Activated CD8-positive, alpha-beta memory T cell treated with anti-CD3 and anti-CD28 coated beads, Interleukin-2, amount 50 U/mL, for 1 hour (primary cell): ENCODE measurements at regions not wholly inside any gene's neighbourhood (a gene's known extent, or its start where the extent isn't known, plus 50 kb on each side); places are given as distances from the start of the nearest gene placed in this dataset.

Experiments
- DNase-seq: peaks from one replicate; pipeline ENCODE4 v3.0.0-alpha.2; 2020; ENCODE audit errors: extremely low read depth

DNA sequence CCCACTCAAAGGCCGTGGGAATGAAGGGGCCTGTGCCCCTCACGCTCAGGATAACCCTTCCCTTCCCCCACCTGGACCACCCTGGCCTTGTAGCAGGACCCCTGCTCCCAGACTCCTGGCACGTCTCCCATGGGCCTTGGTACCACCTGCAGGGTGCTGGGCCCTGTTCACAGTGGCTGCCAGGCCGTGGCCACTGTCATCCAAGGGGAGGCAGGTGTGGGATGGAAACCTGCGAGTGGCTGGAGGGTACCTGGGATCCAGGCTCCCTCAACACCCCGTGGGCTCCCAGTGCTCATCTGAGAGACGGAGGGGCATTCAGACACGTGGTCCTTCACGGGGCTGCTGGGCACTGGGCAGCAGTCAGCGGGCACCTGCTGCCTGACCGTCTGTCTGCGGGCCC, 75.6 kb upstream of the CIBAR2 start:
- no peak for DNase-seq

DNA sequence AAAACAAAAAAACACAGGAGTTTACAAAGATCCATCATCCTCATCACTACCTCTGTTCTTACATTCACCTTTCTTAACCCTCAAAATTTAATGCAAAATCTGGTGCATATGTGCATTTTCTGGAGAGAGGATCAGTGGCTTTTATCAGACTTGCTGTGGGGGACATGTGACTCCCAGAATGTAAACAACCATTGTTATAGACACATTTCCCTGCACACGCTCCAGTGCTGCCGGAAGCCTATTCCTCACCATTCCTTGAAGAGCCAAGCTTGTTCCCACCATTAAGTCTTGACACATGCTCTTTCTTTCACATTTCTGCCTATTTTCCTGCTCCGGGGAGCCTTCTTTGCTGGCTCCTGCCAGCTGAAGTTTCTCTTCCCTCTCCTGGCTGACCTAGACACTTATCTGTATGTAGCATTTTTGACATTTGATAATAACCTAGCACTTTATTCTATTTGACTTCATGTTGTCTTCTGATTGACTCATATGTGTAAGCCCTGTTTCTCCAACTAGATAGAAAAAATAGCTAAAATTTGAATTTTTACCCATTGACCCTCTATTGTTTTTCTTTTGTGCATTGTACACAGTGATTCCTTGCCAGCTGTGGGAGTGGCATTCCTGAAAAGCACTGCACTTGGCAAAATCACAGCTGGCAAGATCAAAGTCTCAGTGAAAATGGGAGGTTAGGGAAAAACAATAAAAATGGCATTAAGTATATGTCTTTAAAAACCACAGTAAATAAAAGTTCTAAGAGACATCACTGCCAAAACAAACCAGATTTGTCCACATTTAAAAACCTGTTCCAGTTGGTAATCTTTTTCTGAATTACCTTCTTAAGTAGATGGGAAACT, 76.8 kb upstream of the CIBAR2 start:
- no peak for DNase-seq

DNA sequence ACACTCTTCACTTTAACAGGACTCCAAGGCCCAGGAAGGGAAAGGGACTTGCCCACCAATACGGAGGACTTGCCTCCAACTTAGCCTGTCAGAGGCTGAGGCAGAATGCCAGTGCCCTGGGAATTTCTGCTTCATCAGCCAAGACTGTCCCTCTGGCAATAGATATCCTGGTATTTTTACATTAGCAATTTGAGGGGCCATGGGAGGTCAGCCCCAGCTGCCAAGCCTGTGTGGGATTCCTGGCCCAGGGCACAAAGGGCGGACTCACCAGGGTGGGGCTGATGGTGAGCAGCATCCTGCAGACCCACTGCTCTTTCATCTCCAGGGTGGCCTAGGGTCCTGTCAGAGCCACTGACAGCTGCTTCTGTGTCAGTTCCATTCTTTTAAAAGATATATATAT, 78.3 kb upstream of the CIBAR2 start:
- DNase-seq, result no peak

DNA sequence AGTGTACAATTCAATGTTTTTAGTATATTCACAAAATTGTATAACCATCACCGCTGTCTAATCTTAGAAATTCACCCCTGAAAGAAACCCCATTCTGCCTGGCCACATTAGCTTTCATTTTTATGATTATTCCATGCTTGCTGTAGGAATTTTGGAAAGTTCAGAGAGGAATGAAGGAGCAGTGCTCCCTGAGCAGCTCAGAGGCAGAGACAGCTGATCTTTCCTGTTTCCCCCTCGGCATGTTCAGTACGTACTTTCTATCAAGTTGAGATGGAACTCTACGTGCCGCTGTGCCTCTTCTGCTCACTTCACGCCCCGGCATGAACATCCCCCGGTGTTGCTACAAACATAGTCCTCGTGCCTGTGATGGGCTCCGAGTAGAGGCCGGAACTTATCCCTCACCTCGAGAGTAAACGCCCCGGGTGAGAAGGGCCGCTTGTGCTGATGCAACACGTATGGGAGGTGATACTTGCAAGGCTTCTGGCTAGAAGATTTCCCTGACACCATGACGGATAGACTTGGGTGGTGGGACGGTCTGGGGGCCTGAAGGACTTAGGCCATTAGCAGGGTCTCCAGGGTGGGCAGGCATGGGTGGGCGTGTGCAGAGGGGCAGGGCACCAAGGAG, 79.2 kb upstream of the CIBAR2 start:
- DNase-seq, result no peak

DNA sequence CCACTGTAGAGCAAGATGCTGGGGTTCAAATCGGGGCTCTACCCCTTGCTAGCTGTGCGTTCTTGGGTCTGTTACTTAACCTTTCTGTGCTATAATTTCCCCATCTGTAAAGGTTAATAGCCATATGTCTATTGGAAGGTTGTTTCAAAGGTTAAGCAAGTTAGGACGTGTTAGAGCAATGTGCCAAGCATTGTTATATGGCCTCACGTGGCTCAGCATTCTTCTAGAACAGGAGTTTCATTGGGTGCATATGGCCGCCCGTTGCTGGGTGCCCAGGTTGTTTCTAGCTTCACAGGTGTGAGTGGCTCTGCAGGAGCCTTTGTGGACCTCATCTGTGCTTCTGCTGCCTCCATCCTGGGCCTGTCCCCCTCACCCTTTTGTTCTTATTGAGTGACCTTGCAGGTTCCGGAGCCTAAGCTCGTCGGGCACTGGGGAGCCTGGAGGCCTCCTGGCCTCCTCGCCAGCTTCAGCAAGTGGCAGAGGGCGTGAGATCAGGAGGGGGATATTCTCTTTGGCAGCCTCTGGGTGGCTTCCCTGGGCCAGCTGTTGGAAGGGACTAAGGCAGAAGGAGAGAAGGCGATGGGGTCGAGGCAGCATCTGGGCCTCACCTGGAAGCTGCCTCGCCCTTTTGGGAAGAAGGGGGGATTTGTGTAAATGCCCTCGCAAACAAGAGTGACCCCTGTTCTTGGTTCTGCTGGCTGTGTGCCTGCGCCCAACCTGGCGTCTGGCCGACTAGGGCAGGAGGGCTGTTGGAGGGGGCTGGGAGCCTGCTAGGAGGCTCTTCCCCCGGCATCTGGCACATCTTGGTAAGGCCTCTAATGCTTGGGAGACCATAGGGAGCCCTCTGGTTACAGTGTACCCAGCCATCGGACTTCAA, 80.2 kb upstream of the CIBAR2 start:
- DNase-seq, result no peak

DNA sequence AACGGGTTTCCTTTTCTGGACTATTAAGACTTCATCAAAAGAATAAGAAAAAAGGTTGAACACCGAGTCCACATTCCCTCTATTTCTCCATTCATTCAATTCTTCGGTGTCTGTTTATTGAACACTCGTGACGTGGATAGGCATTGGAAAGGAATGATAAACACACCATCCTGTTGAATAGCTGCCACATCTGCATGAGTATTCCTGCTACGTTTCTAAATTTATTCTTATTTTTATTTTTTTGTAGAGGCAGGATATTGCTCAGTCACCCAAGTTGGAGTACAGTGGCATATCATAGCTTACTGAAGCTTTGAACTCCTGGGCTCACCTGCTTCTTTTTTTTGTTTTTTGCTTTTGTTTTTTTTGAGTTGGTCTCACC, 80.8 kb upstream of the CIBAR2 start:
- no peak for DNase-seq

DNA sequence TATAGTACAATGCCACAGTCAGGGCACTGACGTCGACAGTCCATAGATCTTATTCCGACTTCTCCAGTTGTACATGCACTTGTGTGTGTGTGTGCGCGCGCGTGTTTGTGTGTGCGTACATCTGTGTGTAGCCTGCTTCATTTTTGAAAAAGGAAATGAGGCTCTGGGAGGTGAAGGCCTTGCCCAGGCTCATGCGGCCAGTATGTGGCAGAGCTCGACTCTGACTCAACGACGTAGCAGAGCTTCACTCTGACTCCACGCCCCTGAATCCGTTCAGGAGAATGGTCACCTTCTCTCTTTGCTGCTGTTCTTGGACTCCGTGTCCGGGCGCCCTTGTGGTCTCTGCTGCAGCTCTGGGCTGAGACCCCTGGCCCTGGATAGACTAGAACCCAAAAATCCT, 81.6 kb upstream of the CIBAR2 start:
- no peak for DNase-seq

DNA sequence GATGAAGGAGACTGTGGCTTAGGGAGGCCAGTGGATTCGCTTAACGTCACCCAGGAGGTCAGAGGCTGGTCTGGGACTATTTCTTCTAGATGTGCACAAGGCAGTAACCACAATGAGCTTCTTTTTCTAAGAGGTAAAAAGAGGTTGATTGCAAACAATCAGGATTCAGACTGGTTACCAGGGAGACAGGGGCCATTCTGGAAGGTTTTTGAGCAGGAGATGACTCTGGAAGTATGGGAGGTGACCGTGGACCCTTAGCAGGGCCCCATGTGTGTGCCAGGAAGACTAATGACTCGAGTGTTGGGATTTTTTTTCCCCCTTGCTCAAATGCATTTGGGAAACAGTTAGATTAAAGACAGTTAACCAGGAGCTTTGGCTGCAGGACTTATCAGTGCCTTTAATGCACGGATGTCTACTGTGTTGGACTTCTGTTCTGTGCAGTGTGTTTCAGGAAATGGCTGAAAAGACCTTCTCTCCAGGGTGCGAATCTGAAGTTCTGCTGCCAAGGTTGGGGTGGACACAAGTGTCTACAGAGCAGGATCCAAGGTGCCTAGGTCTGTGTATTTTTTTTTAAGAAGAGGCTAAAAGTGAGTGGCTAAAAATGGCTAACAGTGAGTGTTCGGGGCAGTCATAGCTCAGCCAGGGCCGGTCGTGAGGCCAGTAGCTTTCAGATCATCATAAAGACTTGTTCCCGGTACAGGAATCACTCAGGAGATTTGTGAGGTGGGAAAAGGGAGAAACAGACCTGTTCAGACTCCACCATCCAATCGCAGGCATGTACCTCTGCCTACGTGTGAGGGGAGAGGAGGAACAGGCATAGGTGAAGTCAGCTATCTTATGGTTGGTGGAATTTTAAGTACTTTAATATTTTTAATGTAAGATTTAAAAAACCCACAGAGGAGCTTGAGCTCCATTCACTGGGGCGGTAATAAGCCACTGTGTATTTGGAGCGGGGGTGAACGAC, 82.3 kb upstream of the CIBAR2 start:
- DNase-seq, result no peak

DNA sequence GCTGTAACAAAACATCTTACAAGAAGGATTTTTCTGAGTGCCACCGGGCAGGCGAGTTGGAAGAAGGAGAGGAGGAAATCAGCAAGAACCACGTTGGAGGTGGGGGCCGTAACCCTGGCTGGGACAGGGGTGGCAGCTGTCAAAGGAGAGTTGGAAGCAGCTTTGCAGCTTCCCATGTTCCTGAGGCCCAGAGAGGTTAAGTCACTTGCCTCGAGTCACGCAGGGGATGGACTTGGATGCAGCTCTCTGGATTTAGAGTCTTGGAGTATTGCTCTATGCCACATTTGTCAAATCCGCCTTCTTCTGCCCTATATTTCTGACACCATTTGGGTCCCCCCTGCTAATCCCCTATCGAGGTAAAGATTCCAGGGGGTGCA, 83.0 kb upstream of the CIBAR2 start:
- no peak for DNase-seq

DNA sequence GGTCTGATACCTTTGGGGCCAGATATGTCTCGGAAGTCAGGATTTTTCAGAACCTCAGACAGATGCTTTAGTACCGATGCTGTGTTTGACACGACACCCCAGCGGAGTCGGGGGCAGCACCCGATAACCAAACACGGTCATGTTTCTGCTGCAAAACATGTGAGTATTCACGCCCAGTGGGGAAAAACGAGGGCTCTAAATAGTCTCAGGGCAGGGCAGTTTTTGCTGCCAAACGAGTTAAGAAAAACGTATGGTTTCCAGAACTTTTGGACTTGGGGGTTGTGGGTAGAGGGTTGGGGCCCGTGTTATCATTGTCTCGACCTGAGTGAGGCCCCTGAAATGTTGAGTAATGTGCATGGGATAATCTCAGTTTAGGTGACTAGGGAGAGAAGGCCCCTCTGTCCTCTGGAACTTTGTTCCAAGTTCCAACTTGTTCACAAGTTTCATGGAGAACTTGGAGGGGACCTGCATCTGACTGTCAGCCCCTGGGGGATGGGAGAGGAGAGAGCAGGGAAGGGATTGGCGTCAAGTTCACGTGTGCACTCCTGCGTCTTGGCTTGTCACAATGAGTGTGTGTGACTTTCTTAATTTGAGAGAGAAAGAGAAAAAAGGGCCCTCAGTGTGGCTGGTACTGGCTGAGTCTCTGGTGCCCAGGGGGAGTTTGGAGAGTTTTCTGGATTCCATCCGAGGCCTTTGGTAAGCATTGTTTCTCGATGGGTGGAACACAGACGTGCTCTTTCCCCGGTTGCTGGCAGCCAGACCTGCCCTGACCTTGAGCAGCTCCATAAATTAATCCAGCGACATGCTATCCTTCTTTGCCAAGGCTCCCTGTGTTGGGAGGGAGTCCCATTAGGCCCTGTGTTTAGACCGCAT, 83.9 kb upstream of the CIBAR2 start:
- DNase-seq, result no peak

DNA sequence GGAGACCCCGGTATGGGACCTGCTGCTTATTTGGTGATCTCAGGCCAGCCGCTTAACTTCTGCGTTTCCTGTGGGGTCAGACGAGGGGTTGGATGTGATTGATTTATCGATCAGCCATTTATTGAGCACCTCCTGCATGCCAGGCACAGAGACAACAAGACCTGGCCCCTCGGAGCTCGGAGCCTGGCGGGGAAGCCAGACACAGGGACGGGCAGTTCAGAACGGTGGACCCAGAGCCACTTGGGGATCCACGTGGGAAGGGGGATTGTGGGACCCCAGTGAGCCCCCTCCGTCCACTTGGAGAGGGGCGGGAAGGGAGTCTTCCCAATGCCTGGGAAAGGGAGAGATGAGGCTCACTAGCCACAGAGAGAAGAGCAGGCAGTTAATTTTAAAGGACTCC, 84.7 kb upstream of the CIBAR2 start:
- no peak for DNase-seq

DNA sequence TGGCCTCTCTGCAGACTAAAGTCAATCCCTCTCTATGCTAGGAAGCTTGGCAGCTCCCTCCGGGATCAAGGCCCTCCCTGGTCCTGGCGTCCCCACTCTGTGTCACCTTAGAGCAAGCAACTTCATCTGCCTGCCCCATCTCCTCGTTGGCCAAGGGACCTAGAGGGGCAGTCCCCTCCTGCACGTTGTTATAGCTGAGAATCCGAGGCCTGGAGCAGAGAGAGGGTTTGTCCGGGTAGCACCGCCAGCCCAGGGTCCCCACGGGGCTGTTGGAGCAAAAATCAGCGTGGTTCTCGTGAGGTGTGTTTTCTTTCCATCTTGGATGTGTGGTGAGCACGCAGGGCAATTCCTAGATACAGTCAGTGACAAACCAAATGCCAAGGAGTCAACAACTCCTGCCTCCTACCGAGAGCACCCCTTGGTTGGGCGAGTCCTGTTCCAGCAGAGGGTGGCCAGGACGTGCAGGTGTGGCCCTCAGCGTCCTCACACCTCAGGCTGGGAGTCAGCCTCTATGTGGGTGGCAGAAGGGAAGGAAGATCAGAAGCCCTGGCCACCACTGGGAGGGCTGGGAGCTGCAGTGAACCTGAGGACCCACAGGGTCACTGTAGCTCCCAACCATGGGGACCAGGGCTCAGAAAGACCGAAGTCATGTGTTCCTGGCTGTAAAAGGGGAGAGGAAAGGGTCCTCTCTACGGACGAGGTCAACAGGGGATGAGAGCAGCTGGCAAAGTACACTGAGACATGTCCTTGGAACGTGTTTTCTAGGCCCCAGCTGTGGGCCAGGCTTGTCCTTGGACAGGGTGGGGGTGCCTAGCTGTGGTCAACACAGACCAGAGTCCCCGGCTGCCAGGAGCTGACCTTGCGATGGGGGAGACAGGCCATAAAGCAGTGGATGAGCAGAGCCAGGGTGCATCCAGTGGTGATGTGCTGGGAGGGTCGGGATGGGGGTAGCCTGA, 85.6 kb upstream of the CIBAR2 start:
- no peak for DNase-seq

DNA sequence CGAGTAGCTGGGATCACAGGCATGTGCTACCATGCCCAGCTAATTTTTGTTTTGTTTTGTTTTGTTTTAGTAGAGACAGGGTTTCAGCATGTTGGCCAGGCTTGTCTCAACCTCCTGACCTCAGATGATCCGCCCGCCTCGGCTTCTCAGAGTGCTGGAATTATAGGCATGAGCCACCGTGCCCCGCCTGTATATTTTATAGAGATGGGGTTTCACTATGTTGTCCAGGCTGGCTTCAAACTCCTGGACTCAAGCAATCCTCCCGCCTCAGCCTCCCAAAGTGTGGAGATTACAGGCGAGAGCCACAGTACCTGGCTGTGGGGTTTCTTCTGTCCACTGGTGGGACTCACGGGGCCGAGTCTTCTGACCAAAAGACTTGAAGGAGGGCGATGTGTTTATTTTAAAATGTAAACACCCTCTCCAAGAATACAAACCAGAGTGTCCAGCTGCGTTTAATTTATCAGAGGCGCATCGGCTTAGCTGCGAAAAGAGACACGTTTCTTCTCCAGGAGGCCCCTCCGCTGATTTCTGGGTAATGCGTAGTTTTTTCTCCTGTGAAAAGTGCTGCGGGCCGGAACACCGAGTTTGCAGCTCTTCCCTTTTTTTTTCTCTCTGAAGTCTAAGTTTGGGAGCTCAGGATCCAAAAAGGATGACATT, 86.9 kb upstream of the CIBAR2 start:
- DNase-seq, result no peak

DNA sequence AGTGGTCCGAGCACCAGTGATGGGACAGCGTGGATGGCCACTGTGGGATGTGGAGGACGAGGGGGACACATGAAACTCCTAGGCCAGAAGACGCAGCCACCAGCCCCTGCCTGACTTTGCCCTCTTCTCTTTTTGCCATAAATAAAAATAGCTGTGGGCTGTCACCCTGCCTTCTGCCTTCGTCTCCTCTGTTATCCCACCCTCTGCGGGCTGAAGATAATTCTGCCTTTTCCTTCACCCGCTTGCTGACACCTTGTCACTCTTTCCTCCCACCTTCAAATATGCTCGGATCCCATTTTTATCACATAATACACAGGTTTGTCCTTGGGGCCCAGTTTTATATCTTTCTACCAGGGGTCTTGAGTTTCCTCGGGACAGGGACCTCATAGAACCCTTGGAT, 87.6 kb upstream of the CIBAR2 start:
- no peak for DNase-seq

DNA sequence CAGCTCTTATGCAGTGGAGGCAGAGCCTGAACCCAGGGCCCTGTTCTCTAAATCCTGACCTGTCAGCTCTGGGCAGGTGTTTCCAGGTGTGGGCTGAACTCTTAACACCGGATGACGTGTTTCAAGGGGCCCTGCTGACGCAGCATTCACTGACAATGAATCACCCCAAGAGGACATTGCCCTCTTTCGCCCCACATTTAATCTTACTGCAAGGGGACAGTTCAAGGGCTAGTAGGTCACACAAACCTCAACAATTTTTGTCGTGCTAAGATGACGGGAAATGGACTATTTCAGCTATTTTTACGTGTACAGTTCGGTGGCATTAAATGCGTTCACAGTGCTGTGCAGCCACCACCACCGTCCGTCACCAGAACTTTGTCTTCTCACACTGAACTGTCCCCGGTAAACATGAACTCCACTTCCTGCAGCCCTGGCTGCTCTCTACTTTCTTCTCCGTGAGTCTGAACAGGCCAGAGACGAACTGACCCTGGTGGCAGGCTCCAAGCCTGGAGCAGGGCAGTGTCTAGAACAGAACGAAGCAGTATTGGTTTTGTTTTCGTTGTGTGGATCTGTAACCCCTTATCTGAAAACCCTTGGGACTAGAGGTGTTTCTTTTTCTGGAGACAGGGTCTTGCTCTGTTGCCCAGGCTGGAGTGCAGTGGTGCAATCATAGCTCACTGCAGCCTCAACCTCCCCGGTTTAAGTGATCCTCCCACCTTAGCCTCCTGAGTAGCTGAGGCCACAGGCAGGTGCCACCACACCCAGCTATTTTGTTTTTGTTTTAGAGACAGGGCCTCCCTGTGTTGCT, 88.4 kb upstream of the CIBAR2 start:
- no peak for DNase-seq

DNA sequence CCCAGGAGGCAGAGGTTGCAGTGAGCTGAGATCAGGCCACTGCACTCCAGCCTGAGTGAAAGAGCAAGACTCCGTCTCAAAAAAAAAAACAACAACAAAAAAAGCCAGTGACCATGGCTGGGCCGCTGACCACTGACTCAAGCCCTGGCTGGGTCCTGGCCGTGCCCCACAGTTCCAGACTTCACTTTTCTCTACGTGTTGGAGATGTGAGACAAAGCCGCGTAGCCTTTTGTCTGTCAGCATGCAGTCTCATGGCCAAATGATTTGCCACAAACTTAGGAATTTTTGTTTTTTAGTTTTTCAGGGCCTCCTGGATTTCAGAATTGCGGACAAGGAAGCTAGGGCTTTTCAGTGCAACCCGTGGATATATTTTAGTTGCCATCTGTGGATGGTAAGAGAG, 89.3 kb upstream of the CIBAR2 start:
- DNase-seq, result no peak

DNA sequence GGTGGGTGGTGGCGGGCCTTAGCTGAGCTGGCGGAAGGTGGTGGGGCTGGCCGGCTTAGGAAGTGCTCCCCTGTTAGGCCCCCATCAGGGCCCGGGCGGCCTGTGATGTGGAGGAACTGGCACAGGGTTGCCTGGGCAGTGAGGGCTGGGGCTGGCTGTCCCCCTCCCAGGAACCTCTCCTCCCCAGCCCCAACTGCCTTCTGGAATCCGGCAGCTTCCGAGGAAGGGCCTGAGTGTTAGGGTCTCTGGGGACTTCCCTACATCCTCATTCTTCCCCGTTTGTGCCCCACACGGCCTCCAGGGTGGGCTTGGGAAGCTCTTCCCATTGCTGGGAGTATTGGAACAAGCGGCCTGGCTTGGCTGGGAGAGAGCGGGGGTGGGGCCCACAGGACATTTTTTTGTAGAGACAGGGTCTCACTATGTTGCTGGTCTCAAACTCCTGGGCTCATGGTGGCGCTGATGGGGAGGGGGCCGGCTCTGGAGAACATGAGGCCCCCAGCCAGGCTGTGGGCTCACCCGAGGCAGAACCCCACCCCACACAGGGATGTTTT, 89.9 kb upstream of the CIBAR2 start:
- no peak for DNase-seq
